ENCODE measurements at regions not wholly inside any gene's neighbourhood (a gene's known extent, or its start where the extent isn't known, plus 50 kb on each side); places are given as distances from the start of the nearest gene placed in this dataset.

DNA sequence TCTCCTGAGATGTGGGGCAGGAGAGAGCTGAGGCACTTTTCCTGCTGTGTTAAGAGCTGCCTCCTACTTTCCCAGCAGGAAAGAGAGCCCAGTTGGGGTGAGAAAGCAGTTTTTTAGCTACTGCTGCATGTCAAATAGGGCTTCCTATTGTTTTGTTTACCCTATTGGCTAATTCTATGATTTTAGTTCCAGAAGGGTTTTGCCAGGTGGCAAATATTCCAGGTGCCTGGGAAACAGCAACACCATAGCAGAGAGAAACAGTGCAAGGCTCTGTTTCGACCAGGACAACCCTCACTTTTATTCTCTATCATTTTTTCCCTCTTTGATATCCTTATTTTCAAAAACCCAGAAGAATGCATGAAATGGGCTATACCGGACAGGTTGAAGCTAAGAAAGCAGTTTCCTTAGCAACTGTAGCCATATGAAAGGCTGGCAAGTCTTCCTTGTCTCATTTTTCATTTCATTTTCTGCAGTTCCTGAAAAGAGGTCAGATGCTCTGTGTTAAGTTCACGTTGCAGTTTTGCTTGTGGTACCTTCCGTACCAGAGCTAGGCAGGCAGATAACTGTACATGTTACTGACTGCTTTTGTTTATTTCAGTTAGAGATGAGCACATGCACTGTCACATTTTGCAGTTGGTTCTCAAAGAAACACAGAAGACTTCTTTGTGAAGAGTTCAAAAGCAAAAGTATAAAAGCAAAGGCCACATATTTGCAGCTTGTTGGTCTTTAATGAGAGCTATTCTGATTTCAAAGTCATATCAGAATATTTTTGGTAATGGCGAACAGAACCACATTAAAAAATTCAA lies 84.8 kb downstream of the AQP4 start:
- TF ChIP-seq, protein P1, sequence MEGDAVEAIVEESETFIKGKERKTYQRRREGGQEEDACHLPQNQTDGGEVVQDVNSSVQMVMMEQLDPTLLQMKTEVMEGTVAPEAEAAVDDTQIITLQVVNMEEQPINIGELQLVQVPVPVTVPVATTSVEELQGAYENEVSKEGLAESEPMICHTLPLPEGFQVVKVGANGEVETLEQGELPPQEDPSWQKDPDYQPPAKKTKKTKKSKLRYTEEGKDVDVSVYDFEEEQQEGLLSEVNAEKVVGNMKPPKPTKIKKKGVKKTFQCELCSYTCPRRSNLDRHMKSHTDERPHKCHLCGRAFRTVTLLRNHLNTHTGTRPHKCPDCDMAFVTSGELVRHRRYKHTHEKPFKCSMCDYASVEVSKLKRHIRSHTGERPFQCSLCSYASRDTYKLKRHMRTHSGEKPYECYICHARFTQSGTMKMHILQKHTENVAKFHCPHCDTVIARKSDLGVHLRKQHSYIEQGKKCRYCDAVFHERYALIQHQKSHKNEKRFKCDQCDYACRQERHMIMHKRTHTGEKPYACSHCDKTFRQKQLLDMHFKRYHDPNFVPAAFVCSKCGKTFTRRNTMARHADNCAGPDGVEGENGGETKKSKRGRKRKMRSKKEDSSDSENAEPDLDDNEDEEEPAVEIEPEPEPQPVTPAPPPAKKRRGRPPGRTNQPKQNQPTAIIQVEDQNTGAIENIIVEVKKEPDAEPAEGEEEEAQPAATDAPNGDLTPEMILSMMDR (IDR thresholded peaks at IDR 0.05): no peak
- no peak for TF ChIP-seq POLR2A (IDR thresholded peaks at IDR 0.05)
